AG04449 (cell line): ENCODE measurements at regions not wholly inside any gene's neighbourhood (a gene's known extent, or its start where the extent isn't known, plus 50 kb on each side); places are given as distances from the start of the nearest gene placed in this dataset.
"Not testable (repeated sequence)": the region's sequence is repeated elsewhere in the genome, so short reads cannot be mapped to it uniquely, and the experiment has no call there.

Experiments
- CTCF ChIA-PET: fragments of 350-600 bp; formaldehyde crosslinking; extraction: SDS; loops from one replicate; lab custom pipeline; 2021; ENCODE audit warnings: antibody characterized with exemption; lab: Yijun Ruan, JAX
- POLR2A ChIA-PET: fragments of 400-600, 350-600 bp; formaldehyde crosslinking; extraction: SDS; loops from one replicate; lab custom pipeline; 2020; ENCODE audit warnings: antibody characterized with exemption, inconsistent platforms; lab: Yijun Ruan, JAX
- DNase-seq: peaks from one replicate; pipeline ENCODE4 v3.0.0-alpha.2; 2010; ENCODE audit warnings: low read depth, low spot score
- H3K4me3 ChIP-seq: 2 replicates; pipeline ENCODE4 v1.5.1; 2011; ENCODE audit warnings: low read depth, mild to moderate bottlenecking, control low read depth, low read length
- TF ChIP-seq, protein P1 (sequence below): IDR thresholded peaks from one replicate; pipeline ENCODE4 v1.5.1; 2011; ENCODE audit warnings: mild to moderate bottlenecking, moderate library complexity, low read length, control low read depth, inconsistent platforms; ENCODE audit not compliant: insufficient read depth; ENCODE audit errors: missing control alignments

DNA sequence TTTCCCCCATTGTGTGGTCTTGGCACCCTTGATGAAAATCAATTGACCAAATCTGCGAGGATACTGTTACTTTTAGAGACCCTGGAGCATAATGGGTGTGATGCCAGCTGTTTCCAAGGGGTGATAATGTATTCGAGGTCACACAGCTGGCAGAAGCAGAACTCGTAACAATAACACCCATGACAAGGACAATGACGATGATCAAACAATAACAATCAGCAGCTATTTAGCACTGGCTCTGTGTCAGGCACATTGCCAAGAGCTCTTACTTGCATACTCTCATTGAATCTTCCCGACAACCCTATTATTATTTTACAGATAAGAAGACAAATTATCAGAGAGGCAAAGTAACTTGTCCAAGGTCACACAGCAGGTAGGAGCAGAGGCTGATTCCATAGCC lies 223.7 kb upstream of the MSX2 start:
- DNase-seq, result no peak
- CTCF ChIA-PET, result interaction anchor here (0.6 kb wide), 1 partner anchor 879 kb away, joined by 3 read pairs; no protein-coding TSS in a partner anchor
- POLR2A ChIA-PET, result no interaction called here
- no peak overlapping the region for H3K4me3 ChIP-seq
- TF ChIP-seq, protein P1, sequence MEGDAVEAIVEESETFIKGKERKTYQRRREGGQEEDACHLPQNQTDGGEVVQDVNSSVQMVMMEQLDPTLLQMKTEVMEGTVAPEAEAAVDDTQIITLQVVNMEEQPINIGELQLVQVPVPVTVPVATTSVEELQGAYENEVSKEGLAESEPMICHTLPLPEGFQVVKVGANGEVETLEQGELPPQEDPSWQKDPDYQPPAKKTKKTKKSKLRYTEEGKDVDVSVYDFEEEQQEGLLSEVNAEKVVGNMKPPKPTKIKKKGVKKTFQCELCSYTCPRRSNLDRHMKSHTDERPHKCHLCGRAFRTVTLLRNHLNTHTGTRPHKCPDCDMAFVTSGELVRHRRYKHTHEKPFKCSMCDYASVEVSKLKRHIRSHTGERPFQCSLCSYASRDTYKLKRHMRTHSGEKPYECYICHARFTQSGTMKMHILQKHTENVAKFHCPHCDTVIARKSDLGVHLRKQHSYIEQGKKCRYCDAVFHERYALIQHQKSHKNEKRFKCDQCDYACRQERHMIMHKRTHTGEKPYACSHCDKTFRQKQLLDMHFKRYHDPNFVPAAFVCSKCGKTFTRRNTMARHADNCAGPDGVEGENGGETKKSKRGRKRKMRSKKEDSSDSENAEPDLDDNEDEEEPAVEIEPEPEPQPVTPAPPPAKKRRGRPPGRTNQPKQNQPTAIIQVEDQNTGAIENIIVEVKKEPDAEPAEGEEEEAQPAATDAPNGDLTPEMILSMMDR, result no peak

DNA sequence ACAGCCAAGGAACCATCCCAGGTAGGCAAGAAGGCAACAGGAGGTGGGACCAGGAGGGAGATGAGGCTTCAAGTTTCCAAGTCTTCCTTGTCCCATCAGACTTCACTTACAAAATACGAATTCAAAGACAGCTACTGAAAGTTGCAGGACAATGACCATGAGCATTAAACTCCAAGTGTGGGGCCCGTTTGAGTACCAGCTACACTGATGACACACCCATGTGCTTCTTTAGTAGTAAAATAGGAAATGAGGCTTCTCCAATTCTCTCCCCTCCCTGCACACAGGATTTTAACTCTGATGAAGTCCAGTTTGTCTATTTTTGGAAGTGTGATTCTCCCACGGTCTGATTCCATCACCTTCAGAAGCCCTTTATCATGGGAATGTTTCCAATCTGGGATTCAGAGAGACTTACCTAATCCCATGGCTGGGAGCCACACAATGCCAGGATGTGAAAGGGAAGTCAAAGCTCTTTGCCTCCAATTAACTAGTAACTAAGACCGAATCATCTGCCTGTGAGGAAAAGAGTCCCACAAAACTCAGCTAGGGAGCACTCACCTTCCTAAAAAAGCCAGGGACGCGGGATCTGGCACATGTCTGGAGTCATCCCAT lies 222.8 kb upstream of the MSX2 start:
- H3K4me3 ChIP-seq, result no peak overlapping the region
- CTCF ChIA-PET, result no interaction called here
- TF ChIP-seq, protein P1, result no peak
- DNase-seq, result no peak
- POLR2A ChIA-PET, result no interaction called here

DNA sequence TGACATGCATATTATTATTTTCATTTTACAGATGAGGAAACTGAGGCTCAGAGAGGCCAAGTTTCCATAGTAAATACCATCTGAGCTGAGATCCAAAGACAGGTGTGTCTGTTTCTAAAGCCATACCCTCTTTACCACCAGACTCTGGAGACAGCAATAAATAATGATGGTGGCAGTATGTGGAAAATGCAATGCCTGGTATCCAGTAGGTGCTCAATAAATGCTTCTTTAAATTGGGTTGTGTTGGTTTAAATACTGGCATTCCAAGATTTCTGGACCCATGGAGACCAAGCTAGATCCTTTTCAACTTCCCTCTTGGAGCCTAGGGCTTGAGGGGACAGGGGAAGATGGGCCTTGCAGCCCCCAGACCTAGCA lies 221.3 kb upstream of the MSX2 start:
- POLR2A ChIA-PET, result no interaction called here
- DNase-seq, result no peak
- TF ChIP-seq, protein P1, result no peak
- H3K4me3 ChIP-seq, result no peak overlapping the region
- CTCF ChIA-PET, result no interaction called here

DNA sequence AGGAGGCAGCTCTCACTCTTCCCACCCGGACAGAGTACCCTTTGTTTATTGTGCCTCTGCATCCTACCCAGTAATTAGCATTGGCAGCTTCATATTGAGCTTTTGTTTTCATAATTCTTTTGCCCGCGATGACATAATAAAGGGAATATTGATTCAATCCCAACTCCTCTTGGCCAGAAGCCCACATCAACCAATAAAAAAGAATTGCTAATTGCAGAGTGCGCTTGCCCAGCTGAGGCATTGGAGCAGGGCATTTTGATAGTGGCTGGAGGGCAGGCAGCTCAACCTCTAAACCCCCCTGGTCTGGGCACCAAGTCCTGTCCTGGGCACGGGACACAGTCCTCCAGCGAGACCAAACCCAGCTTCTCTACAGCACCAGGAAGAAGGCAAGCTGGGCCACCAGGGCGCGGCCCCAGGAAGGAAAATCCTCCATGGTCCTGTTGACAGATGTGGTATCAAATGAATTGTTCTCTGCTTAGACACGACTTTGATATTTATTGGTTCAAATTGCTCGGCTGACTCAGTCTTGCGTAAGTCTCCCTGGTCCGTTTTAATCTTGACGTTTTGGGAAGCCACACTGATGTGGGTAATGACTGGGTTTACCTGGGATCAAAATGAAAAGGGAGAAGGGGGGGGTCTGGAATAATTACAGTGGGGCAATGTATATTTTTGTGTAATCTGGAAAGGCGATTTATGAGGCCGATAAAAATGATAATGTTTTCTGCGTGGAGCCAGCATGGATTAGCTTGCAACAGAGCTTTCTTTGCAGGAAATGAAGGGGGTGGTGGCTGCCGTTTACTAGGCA lies 220.7 kb upstream of the MSX2 start:
- ChIA-PET CTCF (interaction anchor here (1.3 kb wide), 1 partner anchor 84 kb away, joined by 5 read pairs; no protein-coding TSS in a partner anchor), POLR2A (no interaction called here)
- TF ChIP-seq, protein P1, result no peak
- DNase-seq, result peak; percentile 16
- H3K4me3 ChIP-seq, result no peak overlapping the region

DNA sequence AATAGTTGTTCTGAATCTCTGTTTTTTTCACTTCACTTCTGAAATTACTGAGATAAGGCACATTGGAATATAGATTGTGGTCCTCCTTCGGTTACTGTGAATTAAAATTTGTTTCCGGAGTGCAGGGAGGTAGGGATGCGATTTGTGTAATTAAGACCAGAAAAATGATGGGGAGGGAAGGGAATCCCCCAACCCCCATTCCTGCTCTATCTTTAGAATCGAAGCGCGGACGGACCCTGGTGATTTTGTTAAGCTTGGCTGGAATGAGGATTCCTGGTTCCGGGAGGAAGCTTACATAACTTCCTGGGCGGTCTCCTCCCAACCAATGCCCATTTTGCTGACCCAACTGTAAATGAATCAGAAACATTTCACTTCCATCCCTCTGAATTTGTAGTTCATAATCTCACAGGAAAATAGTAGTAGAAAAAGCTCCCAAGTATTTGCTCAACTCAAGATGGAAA lies 220.1 kb upstream of the MSX2 start:
- POLR2A ChIA-PET, result no interaction called here
- TF ChIP-seq, protein P1, result no peak
- no peak for DNase-seq
- H3K4me3 ChIP-seq, result no peak overlapping the region
- CTCF ChIA-PET, result interaction anchor here (1.3 kb wide), 1 partner anchor 85 kb away, joined by 5 read pairs; no protein-coding TSS in a partner anchor

DNA sequence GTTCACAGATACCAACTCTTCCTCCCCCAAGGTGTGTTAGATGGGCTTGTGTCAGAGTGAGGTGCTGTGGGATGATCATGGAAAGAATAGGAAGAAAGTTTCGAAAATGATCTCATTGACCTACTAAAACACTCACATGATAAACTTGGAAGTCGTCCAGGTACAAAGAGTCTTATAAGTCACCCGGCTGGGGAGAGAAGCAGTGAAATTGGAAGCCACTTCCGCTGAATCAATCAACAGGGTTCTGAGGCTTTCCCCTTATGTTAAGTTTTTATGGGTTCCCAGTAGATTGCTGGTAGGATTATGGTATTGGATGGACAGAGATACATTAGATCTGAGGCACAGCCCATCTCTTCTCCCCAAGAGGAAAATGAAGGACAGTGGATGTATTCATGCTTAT lies 218.8 kb upstream of the MSX2 start:
- no peak overlapping the region for H3K4me3 ChIP-seq
- TF ChIP-seq, protein P1, result no peak
- CTCF ChIA-PET, result no interaction called here
- POLR2A ChIA-PET, result no interaction called here
- no peak for DNase-seq

DNA sequence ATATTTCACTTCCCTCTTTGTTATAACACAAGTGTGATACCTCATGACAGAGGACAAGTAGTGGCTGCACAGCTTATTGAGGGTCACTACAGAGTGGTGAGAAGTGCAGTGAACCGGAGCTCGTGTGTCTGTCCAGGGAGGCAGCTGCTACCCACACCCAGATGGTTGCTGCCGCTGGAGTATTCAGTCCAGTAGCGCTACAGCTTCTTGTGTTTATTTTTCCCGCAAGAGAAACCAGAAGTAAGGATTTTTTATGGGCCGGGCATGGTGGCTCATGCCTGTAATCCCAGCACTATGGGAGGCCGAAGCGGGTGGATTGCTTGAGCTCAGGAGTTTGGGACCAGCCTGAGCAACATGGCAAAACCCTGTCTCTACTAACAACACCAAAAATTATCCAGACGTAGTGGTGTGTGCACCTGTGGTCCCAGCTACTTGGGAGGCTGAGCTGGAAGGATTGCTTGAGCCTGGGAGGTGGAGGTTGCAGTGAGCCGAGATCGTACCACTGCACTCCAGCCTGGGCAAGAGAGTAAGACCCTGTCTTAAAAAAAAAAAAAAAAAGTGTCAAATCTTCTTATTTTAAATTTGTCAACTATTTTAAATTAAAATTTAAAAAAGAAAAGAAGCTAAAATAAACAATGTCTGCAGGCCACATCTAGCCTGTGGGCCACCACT lies 213.5 kb upstream of the MSX2 start:
- H3K4me3 ChIP-seq, CTCF ChIA-PET, DNase-seq, POLR2A ChIA-PET: not testable (repeated sequence)
